MM.1S (cell line): ENCODE measurements at regions not wholly inside any gene's neighbourhood (a gene's known extent, or its start where the extent isn't known, plus 50 kb on each side); places are given as distances from the start of the nearest gene placed in this dataset.

Source experiments
- DNase-seq: peaks from one replicate; pipeline ENCODE4 v3.0.0-alpha.2; 2015
- H2AFZ ChIP-seq: fragments of 300-600 bp; sonication (generic); 2 replicates; pipeline ENCODE4 v1.6.0; 2016; ENCODE audit warnings: antibody characterized with exemption, low read length
- H3F3A ChIP-seq: fragments of 300-600 bp; sonication (generic); 2 replicates; pipeline ENCODE4 v1.6.1; 2016; ENCODE audit warnings: mild to moderate bottlenecking, antibody characterized with exemption, low read length, moderate library complexity, mixed read lengths; ENCODE audit not compliant: insufficient read depth
- H3K27ac ChIP-seq: fragments of 300-600 bp; sonication (generic); 2 replicates; pipeline ENCODE4 v1.5.1; 2016; ENCODE audit warnings: mild to moderate bottlenecking, low read length
- H3K27me3 ChIP-seq: fragments of 300-600 bp; sonication (generic); replicated peaks from 2 replicates; pipeline ENCODE4 v1.6.0; 2016; ENCODE audit warnings: low read length; ENCODE audit not compliant: insufficient read depth
- H3K36me3 ChIP-seq: fragments of 300-600 bp; sonication (generic); replicated peaks from 2 replicates; pipeline ENCODE4 v1.6.1; 2016; ENCODE audit warnings: mild to moderate bottlenecking, low read length, mixed read lengths; ENCODE audit not compliant: insufficient read depth
- H3K4me1 ChIP-seq: fragments of 300-600 bp; sonication (generic); 2 replicates; pipeline ENCODE4 v1.6.1; 2016; ENCODE audit warnings: low read length, mixed read lengths
- H3K4me2 ChIP-seq: fragments of 300-600 bp; sonication (generic); 2 replicates; pipeline ENCODE4 v1.6.0; 2016; ENCODE audit warnings: low read depth, low read length
- H3K4me3 ChIP-seq: fragments of 300-600 bp; sonication (generic); 2 replicates; pipeline ENCODE4 v1.5.1; 2016; ENCODE audit warnings: low read length, mixed read lengths
- H3K79me2 ChIP-seq: fragments of 300-600 bp; sonication (generic); 2 replicates; pipeline ENCODE4 v1.6.1; 2016; ENCODE audit warnings: mixed run types, low read length, mixed read lengths
- H3K9ac ChIP-seq: fragments of 300-600 bp; sonication (generic); 2 replicates; pipeline ENCODE4 v1.6.1; 2016; ENCODE audit warnings: low read length, mixed read lengths
- H3K9me2 ChIP-seq: fragments of 300-600 bp; sonication (generic); replicated peaks from 2 replicates; pipeline ENCODE4 v1.6.1; 2016; ENCODE audit warnings: mild to moderate bottlenecking, low read length, mixed read lengths; ENCODE audit not compliant: insufficient read depth
- H3K9me3 ChIP-seq: fragments of 300-600 bp; sonication (generic); replicated peaks from 2 replicates; pipeline ENCODE4 v1.6.1; 2016; ENCODE audit warnings: mild to moderate bottlenecking, low read length, mixed read lengths; ENCODE audit not compliant: insufficient read depth
- H4K20me1 ChIP-seq: fragments of 300-600 bp; sonication (generic); 2 replicates; pipeline ENCODE4 v1.6.1; 2016; ENCODE audit warnings: mild to moderate bottlenecking, low read length, moderate library complexity, mixed read lengths; ENCODE audit not compliant: insufficient read depth
- CTCF ChIP-seq: fragments of 300-600 bp; sonication (generic); IDR thresholded peaks from 2 replicates; pipeline ENCODE4 v1.5.1; 2016; ENCODE audit warnings: antibody characterized with exemption, low read length, mixed read lengths
- EZH2 ChIP-seq: fragments of 300-600 bp; sonication (generic); optimal IDR thresholded peaks from 2 replicates; pipeline ENCODE3; 2017; ENCODE audit warnings: low read depth, mild to moderate bottlenecking, antibody characterized with exemption, low read length, mixed read lengths
- EZH2phosphoT487 ChIP-seq: fragments of 300-600 bp; sonication (generic); IDR thresholded peaks from 2 replicates; pipeline ENCODE4 v1.6.1; 2018; ENCODE audit warnings: antibody characterized with exemption, low read length

GRCh38 chr14:71783088-71783487, 149.1 kb upstream of the RGS6 start:
- no peak for TF ChIP-seq CTCF
- TF ChIP-seq EZH2: no peak
- TF ChIP-seq EZH2phosphoT487: no peak
- no peak for DNase-seq
- H2AFZ ChIP-seq: no peak overlapping the region

GRCh38 chr14:71783786-71784185, 148.4 kb upstream of the RGS6 start:
- Histone ChIP-seq H3K36me3 (no peaks in the 10 kb centered on the region), H3K9ac (no peak overlapping the region), H3K4me1 (no peaks in the 10 kb centered on the region), H3K27ac (no peak overlapping the region), H3K4me2 (peak overlapping the region; percentile 19; the same call in 1 of the 2 replicates), H3K79me2 (no peaks in the 10 kb centered on the region), H3F3A (no peaks in the 10 kb centered on the region), H3K9me2 (no peaks in the 10 kb centered on the region), H2AFZ (no peak overlapping the region), H4K20me1 (no peaks in the 10 kb centered on the region), H3K9me3 (no peaks in the 10 kb centered on the region), H3K4me3 (no peak overlapping the region), H3K27me3 (no peaks in the 10 kb centered on the region)
- DNase-seq: no peak
- TF ChIP-seq EZH2 (no peak), CTCF (no peak), EZH2phosphoT487 (no peak)

More at GRCh38 chr14:71783088-71783487, 149.1 kb upstream of the RGS6 start:
- Histone ChIP-seq H3K79me2 (no peaks in the 10 kb centered on the region), H3K9me2 (no peaks in the 10 kb centered on the region), H3K4me3 (no peak overlapping the region), H3K27ac (no peak overlapping the region), H3K9ac (no peak overlapping the region), H3K4me2 (no peak overlapping the region), H4K20me1 (no peaks in the 10 kb centered on the region), H3F3A (no peaks in the 10 kb centered on the region), H3K27me3 (no peaks in the 10 kb centered on the region), H3K36me3 (no peaks in the 10 kb centered on the region), H3K4me1 (no peaks in the 10 kb centered on the region), H3K9me3 (no peaks in the 10 kb centered on the region)

GRCh38 chr14:71789005-71789404, 143.2 kb upstream of the RGS6 start:
- H3K4me1 ChIP-seq: no peaks in the 10 kb centered on the region
- no peak overlapping the region for H3K4me3 ChIP-seq
- peak; percentile 10 for DNase-seq

More at GRCh38 chr14:71789005-71789404, 143.2 kb upstream of the RGS6 start:
- Histone ChIP-seq H3K27me3 (no peaks in the 10 kb centered on the region), H3K27ac (no peak overlapping the region), H3F3A (no peaks in the 10 kb centered on the region), H3K9me3 (no peaks in the 10 kb centered on the region), H3K9ac (no peak overlapping the region), H2AFZ (no peak overlapping the region), H3K36me3 (no peaks in the 10 kb centered on the region), H3K9me2 (no peaks in the 10 kb centered on the region), H3K4me2 (no peak overlapping the region), H4K20me1 (no peaks in the 10 kb centered on the region), H3K79me2 (no peaks in the 10 kb centered on the region)
- TF ChIP-seq EZH2 (no peak), EZH2phosphoT487 (no peak), CTCF (no peak)
